Caki2 (cell line): ENCODE measurements at regions not wholly inside any gene's neighbourhood (a gene's known extent, or its start where the extent isn't known, plus 50 kb on each side); places are given as distances from the start of the nearest gene placed in this dataset.
A peak's percentile ranks its signal among the peaks of the same experiment; 100 is the strongest.

ENCODE experiments used
- DNase-seq: peaks from one replicate; pipeline ENCODE4 v3.0.0-alpha.2; 2015; ENCODE audit warnings: low read depth
- in situ Hi-C: cut with HindIII; loops from 2 replicates; pipeline ENCODE4 v1.10.0; 2016; ENCODE audit warnings: low sequenced_read_pairs, low pct_unique_long_range_greater_than_20kb, mixed read lengths

DNA sequence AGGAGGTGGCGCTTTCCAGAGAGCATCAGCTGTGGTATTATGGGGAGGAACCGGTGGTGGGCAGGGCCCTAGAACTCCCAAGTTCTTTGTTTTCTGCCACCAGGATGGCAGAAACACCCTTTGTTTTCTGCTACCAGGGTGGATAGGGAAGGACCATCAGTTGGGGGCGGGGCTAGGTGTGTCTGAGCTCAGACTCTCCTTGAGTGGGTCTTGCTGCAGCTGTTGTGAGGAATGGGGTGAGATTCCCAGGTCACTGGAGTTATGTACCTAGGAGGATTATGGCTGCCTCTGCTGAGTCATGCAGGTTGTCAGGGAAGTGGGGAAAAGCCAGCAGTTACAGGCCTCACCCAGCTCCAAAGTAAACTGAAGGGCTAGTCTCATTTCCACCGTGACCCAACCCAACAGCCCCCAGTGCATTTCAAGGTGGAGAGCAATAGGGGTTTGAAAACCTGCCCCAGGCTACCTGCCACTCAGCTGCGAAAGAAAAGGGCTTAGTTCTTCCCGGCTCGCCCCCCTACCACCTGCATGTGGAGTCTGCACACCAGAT is 167.8 kb upstream of the FAM241A start:
- no peak for DNase-seq
- in situ Hi-C loops, result no loop called here

DNA sequence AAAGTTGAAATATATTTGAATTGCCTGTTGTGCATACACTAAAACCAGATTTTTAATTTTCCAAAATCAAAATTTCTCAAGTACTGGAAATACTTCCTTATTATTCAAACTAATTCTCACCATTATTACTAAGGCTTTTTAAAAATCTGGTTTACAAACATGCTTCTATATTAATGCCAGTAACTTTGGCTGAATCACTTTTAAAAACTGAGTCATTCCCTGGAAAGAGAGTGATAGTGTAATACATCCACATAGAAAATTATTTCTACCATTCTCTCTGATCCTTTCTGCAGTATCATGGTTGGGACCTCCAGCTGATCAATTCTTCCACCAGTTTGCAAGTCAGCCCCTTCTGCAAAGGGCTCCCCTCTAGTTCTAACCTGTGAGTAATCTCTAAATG is 165.3 kb upstream of the FAM241A start:
- DNase-seq, result no peak
- in situ Hi-C loops, result no loop called here

DNA sequence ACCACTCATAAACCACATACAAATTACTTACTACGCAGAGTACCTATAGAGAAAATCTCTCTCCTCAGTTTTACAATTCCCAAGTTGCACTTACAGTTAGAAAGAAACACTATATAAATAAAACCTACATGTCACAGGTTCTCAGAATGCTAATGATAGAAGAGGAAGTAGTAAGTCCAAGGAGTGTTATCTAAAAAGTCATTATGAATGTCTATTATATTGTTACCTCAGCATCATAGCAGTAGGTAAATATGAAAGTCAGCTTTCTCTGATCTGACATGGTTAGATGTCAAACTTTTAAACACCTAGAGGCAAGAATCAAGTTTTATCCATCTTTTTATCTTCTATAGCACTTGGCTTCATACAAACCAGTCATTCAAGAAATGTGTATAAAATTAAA is 163.2 kb upstream of the FAM241A start:
- DNase-seq, result no peak

DNA sequence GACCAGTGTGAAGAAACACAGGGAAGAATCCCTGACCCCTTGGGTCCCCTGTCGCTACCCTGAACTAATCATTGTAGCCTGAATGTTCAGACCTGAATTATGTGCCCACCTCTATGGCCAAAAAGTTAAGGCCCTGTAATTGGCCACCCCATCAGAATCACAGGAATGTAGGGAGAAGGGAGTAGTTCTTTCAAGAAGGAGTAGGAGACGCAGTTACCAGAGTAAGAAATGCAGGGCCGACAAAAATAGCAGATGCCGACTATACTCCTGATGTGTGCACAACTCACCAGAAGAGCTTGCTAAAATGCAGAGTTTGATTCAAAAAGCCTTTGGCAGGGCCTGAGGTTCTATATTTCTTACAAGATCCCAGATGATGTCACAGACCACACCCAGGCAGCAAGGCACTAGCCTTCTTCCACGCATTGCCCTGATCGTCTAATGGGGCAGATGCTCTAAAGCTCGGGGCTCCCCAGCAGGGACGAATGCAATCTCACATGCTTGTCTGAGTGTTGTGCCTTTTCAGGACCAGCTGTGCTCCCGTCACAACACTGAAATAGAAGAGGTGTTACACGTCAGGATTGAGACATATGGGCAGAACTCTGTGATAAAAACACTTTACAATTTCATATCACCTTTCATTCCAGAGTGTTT is 161.0 kb upstream of the FAM241A start:
- in situ Hi-C loops, result no loop called here
- DNase-seq, result no peak

More for the DNA sequence above, 163.2 kb upstream of the FAM241A start:
- in situ Hi-C loops, result no loop called here

DNA sequence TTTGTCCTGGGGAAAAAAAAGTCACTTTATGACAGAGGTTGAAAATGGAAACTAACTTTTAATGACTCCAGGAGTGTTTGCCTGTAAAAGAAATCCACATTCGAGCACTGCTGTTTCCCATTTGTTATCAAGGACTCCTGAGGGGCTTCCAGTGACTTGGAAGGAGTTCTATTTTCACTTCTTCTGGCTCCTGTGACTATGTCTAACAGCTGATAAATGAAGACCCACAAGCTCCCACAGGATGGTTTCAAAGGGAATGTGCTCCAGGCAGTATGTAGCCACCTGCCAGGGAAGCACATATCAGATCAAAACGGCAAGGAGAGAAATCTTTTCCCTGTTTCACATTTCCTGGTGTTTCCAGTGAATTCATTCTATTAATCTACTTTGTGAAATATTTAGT is 159.8 kb upstream of the FAM241A start:
- in situ Hi-C loops, result no loop called here
- no peak for DNase-seq

DNA sequence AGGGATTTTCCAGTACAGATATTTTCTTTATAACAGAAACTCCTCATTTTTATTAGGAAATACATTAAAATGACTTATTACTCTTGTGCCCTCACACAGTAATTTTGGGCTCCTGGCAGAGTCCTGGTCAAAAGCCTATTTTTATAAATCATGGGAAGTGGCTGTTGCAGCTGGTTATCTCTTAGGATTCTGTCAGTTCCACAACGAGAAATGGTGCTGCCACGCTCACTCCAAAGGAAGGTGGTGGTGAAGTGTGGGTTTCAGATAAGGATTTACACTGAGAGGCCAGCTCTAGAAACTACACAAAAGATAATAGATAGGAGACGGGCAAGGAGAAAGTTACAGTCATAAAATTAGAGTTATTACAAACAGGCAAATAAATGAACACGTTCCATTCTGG is 159.2 kb upstream of the FAM241A start:
- in situ Hi-C loops, result no loop called here
- DNase-seq, result no peak

DNA sequence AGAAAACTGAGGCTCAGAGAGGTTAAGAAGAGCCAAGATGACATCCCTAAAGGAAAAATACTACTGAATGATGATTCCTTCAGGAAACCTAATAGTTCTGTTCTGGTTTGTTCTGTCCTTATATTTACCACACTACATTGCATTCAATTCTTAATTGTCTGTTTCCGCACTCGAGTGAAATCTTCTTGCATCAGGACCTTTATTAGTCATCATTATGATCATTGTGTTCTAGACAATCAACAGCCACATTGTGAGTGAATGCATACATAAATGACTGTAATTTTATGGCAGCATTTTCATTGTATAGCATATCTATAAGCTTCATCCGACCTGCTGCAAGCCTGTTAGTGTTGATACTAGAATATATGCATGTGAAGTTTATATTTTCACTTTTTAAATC is 156.7 kb upstream of the FAM241A start:
- in situ Hi-C loops, result no loop called here
- no peak for DNase-seq

DNA sequence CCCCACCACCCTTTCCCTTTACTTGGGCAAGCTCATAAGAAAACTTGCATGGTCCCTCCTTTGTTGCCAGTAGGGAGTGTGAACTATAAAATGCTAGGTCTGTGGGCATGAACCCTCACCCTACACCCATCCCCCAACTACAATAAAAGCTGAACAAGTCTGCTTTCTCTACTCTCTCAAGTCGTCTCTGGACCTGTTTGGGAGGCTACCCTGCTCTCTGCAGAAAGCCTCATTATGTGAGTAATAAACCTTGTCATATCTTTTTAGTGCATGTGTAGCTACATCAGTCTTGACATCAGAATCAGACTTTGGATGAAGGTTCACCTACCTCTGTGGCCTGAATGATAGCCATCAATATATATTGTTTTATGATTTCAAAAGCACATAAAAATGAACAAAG is 155.4 kb upstream of the FAM241A start:
- no peak for DNase-seq
- in situ Hi-C loops, result no loop called here

DNA sequence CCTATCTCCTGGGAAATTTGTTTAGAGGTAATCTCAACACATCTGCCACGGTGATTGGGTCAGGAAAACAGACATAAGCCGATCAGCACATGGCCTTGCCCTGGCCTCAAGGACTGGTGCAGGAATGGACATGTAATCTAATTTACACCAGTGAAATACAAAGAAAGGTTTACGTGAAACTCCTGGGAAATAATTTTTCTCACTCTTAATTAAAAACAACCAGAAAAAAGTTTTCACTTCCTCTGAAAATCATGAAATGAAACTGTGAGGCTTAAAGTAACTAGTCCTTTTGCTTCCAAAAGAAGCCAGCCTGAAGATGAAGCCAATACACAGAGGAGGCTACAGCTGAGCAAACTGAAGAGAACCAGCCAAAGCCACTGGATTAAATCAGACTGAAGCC is 154.1 kb upstream of the FAM241A start:
- DNase-seq, result no peak
- in situ Hi-C loops, result no loop called here

DNA sequence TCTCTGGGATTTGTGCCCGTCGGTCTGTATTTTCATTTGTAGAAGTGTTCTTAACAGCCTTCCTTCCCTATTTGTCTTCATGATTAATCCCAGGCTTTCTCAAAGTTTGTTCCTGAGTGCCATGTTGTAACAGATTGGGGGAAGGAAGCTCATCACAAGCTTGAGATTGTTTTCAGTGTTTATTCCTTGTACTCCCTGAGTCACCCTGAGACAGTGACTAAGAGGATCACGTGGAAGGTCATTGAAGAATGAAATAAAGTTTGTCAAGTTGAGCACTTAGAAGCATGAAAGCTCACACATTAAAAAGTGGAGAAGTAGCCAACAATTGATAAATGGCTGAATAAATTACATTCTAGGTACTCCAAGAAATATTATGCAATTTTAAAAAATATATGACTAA is 153.5 kb upstream of the FAM241A start:
- DNase-seq, result no peak
- in situ Hi-C loops, result no loop called here

DNA sequence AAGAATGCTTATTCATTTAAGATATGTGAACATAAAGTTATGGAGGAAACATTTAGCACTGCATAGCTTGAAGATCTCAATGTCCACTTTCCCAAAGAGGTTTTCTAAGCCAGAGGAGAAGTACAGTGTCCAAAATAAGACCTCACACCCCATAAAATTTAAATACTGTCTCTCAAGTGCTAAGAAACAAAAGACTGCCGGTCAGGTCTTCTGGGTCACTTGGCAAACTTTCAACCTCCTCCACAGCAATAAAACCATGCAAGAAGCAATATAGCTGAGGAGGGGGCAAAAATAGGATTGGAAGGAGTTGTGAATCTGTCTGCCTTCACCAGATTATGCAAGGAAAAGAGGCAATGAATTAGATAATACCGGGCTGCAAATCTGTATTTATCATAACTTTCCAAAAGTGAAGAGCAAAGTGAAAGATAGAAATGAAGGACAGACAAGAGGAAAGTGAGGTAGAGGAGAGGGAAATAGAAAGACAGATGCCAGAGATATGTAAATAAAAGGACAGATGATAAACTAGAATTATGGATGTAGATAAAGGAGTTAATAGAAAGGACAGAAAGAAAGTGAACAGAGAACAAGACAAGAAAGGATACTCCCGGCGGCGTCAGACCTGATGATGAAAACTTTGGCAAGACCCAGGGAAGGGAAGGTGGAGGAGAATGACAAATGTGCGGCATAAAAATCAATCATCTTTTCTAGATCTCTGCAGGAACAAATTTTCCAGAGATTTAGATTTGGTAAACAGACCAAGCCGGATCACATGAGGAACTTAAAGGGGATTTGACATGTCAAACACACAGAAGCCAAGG is 152.7 kb upstream of the FAM241A start:
- no peak for DNase-seq
- in situ Hi-C loops, result no loop called here

DNA sequence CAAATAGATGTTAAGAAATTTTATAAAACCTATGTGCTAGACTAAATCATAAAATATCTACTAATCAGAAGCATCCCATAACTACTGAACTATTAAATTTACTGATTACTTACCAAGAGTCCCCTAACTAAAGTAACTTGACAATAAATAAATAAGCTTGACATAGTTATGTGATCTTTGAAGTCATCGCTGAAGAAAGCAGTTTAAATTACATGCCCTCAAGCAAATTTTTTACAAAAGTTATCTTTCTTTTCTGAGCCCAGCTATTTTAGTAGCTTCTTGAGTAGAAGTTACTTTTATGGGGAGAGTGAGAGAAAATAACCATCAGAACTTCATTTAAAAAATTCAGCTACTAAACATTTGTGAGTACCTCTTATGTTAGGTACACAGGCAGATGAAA is 150.9 kb upstream of the FAM241A start:
- in situ Hi-C loops, result no loop called here
- no peak for DNase-seq

DNA sequence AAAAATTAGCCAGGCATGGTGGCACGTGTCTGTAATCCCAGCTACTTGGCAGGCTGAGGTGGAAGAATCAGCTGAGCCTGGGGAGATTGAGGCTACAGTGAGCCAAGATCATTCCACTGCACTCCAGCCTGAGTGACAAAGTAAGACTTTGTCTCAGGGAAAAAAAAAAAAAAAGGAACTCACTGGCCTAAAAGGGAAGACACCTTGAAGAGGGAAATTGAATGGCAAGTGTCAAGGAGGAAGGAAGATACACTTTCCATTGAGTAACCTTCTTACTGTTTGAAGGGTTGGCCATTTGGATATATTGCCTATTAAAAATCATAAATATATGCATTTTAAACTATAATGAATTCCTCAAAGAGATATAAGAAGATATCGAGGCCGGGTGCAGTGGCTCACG is 147.5 kb upstream of the FAM241A start:
- DNase-seq, result no peak
- in situ Hi-C loops, result no loop called here

DNA sequence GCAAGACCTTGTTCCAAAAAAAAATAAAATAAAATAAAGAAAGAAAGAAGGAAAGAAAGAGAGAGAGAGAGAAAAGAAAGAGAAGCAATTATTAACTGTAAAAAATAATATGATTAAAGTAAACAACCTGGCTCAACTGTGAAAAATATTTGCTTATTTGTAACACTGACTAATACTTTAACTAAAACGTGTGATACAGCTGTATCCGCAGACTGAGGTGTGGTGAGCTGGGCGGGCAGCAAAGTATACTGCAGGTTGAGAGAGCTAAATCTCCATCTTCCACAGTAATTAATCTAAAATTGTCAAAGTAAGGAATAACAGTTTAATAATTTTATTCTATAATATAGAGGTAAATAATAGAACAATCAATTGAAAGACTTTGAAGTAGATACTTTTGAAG is 145.5 kb upstream of the FAM241A start:
- in situ Hi-C loops, result no loop called here
- no peak for DNase-seq

DNA sequence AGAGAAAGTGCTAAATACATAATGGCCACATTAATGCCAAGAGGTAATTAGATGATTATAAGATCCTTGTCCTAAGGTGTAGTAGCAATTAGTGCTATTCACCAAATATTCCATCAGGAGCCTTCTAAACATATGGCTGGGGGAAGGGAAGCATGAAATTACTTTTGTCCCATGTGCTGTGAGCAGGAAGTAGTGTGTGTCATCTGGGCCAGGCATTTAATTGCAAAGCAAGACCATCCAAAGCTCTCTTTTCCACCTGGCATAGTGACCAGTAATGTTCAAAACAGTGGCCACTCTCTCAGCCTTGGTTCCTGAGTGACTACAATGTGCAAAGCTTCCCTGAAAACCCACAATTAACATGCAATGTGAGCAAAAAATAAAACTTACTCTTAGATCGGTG is 144.2 kb upstream of the FAM241A start:
- in situ Hi-C loops, result no loop called here
- DNase-seq, result no peak

DNA sequence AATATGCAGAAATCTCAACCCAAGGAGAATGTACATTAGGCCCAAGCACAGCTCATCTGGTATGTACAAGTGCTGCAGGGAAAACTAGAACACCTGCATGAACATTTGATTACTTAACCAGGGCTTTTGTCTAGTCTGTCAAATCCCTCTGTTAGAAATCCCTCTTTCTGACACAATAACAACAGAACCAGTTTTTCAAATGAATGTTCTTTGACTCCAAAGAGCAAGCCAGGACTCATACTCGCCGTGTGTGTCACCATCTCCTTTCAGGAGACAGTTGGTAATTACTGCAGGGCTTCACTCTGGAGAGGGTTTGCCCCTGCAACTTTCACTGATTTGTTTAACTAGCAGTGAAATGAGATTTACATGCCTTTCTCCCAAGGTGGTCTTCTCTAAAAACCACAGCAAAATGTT is 143.0 kb upstream of the FAM241A start:
- no peak for DNase-seq
- in situ Hi-C loops, result no loop called here

DNA sequence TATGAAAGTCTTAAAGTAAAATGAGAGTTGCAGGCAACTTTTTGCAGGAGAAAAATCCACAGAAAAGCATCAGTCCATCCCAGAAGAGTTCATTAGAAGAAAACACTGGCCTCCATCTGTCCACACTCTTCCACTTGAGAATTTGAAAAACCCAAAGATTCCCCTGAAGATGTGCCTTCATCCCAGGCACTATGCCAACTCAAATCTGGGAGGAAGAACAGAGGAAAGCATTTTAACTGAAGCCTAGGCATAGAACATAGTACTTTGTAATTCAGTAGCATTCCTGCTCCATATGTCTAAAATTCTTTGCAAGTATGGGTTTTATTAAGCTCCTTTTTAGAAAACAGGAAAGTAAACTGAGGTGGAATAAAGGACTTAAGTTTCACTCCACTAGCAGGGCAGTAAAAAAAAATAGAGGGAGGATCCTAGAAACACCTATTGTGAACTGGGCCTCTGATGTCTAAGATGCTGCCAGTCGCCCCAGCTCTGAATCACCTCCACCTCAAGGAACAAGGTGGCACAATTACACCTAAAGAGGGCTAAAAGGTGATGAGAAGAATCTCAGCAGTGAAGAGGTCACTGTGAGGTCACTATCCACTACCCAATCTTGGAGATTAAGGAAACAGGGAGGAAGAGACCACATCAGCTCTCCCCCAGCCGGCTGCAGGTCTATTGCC is 141.9 kb upstream of the FAM241A start:
- in situ Hi-C loops, result no loop called here
- peak; percentile 0 for DNase-seq

DNA sequence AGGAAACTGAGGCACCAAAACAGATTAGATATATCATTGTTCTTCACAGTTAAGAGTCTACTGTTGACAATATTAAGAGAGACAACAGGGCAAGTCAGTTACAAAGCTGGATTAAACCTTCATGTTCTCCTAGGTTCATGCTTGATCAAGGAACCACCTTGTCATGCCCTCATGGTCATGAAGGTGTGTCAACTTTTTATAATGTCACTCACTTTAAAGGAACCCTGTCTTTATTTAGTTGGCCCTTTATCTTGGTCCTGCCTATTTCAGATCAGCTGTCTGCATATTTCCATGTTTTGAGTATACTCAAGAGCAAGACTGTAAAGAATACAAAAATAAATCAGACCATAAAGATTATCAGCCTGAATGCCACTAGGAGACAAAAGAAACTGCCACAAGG is 140.2 kb upstream of the FAM241A start:
- no peak for DNase-seq
- in situ Hi-C loops, result no loop called here

DNA sequence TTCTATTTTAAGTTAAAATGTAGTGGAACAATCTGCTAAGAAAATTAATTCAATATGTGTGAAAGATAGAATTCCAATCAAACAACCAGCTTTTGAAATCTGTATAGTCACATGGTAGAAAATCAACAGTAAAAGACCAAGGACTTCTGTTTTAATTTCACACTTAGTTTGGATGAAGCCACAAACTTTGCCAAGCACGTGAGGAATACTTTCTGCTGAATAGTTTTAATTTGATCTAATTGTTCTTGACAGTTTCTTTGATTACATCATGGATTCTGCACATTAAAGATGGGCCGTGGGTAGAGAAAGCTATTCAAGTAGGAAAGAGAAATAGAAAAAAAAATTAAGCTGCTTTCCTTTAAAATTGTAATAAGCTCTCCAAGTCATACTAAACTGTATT is 137.9 kb upstream of the FAM241A start:
- no peak for DNase-seq
- in situ Hi-C loops, result no loop called here
